22Rv1 (cell line): ENCODE measurements at regions not wholly inside any gene's neighbourhood (a gene's known extent, or its start where the extent isn't known, plus 50 kb on each side); places are given as distances from the start of the nearest gene placed in this dataset.

ENCODE experiments used
- H3K27ac ChIP-seq: fragments of 450-650 bp; 2 replicates; pipeline ENCODE4 v1.5.1; 2017
- ZFX ChIP-seq: fragments of 450-650 bp; IDR thresholded peaks from 2 replicates; pipeline ENCODE4 v1.6.1; 2017; ENCODE audit warnings: antibody characterized with exemption, borderline replicate concordance
- TF ChIP-seq, protein P1 (sequence below): fragments of 450-650 bp; IDR thresholded peaks from 2 replicates; pipeline ENCODE4 v1.5.1; 2017; ENCODE audit warnings: mild to moderate bottlenecking

DNA sequence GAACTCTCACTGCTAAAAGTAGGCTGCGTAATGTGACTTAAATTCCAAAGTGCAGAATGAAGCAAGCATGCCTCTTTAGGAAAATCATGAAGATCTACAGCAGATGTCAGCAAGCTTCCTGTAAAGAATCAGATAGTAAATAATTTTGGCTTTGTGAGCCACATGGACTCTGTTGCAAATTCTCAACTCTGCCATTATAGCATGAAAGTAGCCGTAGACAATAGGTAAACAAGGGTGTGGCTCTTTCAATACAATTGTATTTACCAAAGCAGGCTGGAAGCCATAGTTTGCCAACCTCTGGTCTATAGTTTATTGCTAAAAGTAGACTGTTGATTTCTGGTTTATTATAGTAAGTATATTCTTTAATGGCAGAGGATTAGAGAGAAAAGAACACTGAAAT, 80.3 kb upstream of the FAM9B start:
- TF ChIP-seq, protein P1, sequence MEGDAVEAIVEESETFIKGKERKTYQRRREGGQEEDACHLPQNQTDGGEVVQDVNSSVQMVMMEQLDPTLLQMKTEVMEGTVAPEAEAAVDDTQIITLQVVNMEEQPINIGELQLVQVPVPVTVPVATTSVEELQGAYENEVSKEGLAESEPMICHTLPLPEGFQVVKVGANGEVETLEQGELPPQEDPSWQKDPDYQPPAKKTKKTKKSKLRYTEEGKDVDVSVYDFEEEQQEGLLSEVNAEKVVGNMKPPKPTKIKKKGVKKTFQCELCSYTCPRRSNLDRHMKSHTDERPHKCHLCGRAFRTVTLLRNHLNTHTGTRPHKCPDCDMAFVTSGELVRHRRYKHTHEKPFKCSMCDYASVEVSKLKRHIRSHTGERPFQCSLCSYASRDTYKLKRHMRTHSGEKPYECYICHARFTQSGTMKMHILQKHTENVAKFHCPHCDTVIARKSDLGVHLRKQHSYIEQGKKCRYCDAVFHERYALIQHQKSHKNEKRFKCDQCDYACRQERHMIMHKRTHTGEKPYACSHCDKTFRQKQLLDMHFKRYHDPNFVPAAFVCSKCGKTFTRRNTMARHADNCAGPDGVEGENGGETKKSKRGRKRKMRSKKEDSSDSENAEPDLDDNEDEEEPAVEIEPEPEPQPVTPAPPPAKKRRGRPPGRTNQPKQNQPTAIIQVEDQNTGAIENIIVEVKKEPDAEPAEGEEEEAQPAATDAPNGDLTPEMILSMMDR: no peak
- TF ChIP-seq ZFX: no peak
- no peak overlapping the region for H3K27ac ChIP-seq

DNA sequence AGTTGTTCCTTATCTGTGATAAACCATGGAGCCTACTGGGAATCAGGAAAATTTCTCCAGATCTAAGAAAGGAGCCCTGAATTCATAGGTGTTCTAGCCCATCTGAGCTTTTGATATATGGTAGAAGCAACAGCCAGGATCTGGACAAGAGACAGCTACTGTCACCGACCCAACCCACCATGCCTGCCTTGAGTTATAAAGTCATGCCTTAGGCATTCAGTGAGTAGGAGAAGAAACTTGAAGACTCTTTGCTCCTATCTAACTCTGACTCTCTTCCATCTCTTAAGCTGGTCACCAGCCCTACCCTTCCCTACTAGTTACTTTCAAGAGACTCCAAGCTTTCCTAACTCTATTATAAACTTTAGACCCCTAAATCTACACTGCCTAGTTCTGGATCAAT, 83.9 kb upstream of the FAM9B start:
- H3K27ac ChIP-seq: no peak overlapping the region
- TF ChIP-seq, protein P1: no peak
- no peak for TF ChIP-seq ZFX

GRCh38 chrX:9122519-9123245, 88.8 kb upstream of the FAM9B start:
- no peak for TF ChIP-seq ZFX
- TF ChIP-seq, protein P1: no peak
- H3K27ac ChIP-seq: no peak overlapping the region

GRCh38 chrX:9127986-9128385, 94.1 kb upstream of the FAM9B start:
- H3K27ac ChIP-seq: no peak overlapping the region
- TF ChIP-seq, protein P1: no peak

- TF ChIP-seq ZFX: no peak
- no peak overlapping the region for H3K27ac ChIP-seq
These were observed 96.1 kb upstream of the FAM9B start for GRCh38 chrX:9130031-9130430.

DNA sequence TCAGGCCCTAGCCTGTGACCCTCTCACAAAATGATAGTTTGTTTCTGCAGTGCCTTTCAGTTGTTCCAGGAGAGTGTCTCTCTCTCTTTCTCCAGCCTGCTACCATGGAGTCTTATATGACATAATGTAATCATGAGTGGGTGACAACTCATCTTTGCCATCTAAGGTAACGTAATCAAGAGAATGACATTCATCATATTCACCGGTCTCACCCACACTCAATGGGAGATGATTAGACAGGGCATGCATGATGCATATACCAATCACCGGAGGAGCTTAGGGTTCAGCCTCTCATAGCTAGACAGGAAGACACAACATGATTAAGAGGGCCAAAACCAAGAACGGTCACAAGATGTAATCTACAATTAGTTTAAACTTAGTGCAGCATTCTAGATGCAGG, 97.1 kb upstream of the FAM9B start:
- H3K27ac ChIP-seq: no peak overlapping the region
- TF ChIP-seq ZFX: no peak
- TF ChIP-seq, protein P1: no peak

- no peak overlapping the region for H3K27ac ChIP-seq
- no peak for TF ChIP-seq ZFX
- TF ChIP-seq, protein P1: no peak
These were observed 98.2 kb upstream of the FAM9B start for GRCh38 chrX:9132036-9132638.

DNA sequence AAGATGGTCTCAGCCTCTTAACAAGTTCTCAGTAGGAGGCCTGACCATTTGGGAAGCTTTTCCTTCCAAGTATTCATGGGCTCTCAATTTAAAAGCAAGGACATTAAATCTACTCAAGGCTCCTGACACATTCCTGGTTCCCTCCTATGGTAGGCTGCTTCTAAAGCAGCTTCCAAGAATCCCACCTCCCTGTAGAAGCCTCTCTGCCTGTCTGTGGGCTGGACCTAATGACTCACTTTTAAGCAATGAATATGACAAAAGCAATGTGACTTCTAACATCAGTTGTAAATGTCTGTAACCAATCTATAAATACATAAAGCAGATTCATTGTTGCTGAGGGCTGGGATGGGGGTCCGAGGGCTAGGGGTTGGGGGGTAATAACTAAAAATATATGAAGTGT, 99.5 kb upstream of the FAM9B start:
- TF ChIP-seq ZFX: no peak

More for the DNA sequence above, 99.5 kb upstream of the FAM9B start:
- H3K27ac ChIP-seq: no peak overlapping the region
